Thyroid gland (tissue), 4 donors: ENCODE measurements at regions not wholly inside any gene's neighbourhood (a gene's known extent, or its start where the extent isn't known, plus 50 kb on each side); places are given as distances from the start of the nearest gene placed in this dataset.

Source experiments
- DNase-seq, 2 donors: peaks; one replicate each; pipeline ENCODE4 v3.0.0-alpha.2; 2019
- H3K27ac ChIP-seq, 3 donors: fragments of 200-600 bp; sonication (generic); 1 replicate in 2 of 3; 2 replicates in 1 of 3; pipeline ENCODE4 v1.5.1; 2016 to 2019; ENCODE audit warnings: mild to moderate bottlenecking in 1 of 3, moderate library complexity in 1 of 3
- H3K27me3 ChIP-seq: fragments of 200-600 bp; sonication (generic); one replicate; pipeline ENCODE4 v1.5.1; 2019
- H3K36me3 ChIP-seq, 2 donors: fragments of 200-600 bp; sonication (generic); one replicate each; pipeline ENCODE4 v1.5.1; 2016 to 2019
- H3K4me1 ChIP-seq, 2 donors: fragments of 200-600 bp; sonication (generic); one replicate each; pipeline ENCODE4 v1.5.1; 2017 to 2019
- H3K4me3 ChIP-seq, 3 donors: fragments of 200-600 bp; sonication (generic); replicated peaks in 1 of 3; 1 replicate in 2 of 3; 2 replicates in 1 of 3; pipeline ENCODE4 v1.5.1; 2016; ENCODE audit warnings: mild to moderate bottlenecking in 1 of 3
- H3K9me3 ChIP-seq: fragments of 200-600 bp; sonication (generic); one replicate; pipeline ENCODE4 v1.5.1; 2017
- POLR2A ChIP-seq, 2 donors: fragments of 450-650 bp; IDR thresholded peaks; one replicate each; pipeline ENCODE4 v1.6.1; 2017; ENCODE audit warnings: antibody characterized with exemption in 2 of 2, mild to moderate bottlenecking in 2 of 2, moderate library complexity in 1 of 2
- WGBS, 2 donors: methylation state at CpG; one replicate each; pipeline ENCODE4 v1.1.5; 2017; 5-methylcytosine and 5-hydroxymethylcytosine counted together
- intact Hi-C: fragments of 100-400 bp; cut with DNase I; formaldehyde crosslinking; loops from one replicate; pipeline ENCODE4 v1.15.1; 2023
- TF ChIP-seq, protein P1 (sequence below), 6 experiments: fragments of 200-600 bp in 3 of 6; fragments of 450-650 bp in 3 of 6; sonication (generic) in 3 of 6; IDR thresholded peaks; one replicate each; pipeline ENCODE4 v1.5.1; 2016 to 2019; ENCODE audit warnings: antibody characterized with exemption in 6 of 6, mild to moderate bottlenecking in 2 of 6, inconsistent platforms in 1 of 6, moderate library complexity in 1 of 6

DNA sequence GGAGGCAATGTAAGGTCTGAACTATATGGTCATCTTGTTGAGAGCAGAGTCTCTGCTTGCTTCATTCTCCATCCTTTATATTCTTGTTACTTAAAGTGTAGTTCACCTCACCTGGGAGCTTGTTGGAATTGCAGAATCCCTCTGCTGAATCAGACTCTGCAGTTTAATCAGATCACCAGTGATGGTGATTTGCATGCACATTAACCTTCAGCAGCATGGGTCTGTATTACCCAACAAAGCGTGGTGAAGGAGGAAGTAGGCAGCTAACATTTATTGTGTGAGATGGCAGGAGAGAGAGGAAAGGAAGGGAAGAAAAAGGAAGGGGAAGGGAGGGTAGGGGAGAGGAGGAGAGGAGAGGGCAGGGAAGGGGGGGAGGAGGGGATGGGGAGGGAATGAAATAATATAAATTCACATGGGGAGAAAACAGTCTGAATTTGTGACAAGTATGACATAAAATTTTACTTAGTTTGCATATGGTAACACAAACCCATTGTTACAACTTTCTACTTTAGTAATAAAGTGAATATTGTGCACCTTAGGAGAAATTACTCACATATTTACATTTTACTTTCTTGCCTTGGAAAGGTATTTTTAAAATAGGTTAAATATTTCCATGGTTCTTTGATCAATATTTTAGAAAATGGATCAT lies 740.7 kb downstream of the DHX35 start:
- no peak for DNase-seq
- Histone ChIP-seq H3K27ac (no peak overlapping the region), H3K9me3 (no peaks in the 10 kb centered on the region), H3K27me3 (no peaks in the 10 kb centered on the region), H3K36me3 (no peaks in the 10 kb centered on the region), H3K4me1 (peaks cover 4 to 8% of the 10 kb centered on the region in 2 donors), H3K4me3 (no peak overlapping the region)
- TF ChIP-seq, protein P1, sequence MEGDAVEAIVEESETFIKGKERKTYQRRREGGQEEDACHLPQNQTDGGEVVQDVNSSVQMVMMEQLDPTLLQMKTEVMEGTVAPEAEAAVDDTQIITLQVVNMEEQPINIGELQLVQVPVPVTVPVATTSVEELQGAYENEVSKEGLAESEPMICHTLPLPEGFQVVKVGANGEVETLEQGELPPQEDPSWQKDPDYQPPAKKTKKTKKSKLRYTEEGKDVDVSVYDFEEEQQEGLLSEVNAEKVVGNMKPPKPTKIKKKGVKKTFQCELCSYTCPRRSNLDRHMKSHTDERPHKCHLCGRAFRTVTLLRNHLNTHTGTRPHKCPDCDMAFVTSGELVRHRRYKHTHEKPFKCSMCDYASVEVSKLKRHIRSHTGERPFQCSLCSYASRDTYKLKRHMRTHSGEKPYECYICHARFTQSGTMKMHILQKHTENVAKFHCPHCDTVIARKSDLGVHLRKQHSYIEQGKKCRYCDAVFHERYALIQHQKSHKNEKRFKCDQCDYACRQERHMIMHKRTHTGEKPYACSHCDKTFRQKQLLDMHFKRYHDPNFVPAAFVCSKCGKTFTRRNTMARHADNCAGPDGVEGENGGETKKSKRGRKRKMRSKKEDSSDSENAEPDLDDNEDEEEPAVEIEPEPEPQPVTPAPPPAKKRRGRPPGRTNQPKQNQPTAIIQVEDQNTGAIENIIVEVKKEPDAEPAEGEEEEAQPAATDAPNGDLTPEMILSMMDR (IDR thresholded peaks at IDR 0.05), result no peak
- no peak for TF ChIP-seq POLR2A (IDR thresholded peaks at IDR 0.05)
- 65 to 79% methylated on average over 1 of the region's 1 CpG for WGBS, 2 donors
- intact Hi-C loops, result no loop called here

DNA sequence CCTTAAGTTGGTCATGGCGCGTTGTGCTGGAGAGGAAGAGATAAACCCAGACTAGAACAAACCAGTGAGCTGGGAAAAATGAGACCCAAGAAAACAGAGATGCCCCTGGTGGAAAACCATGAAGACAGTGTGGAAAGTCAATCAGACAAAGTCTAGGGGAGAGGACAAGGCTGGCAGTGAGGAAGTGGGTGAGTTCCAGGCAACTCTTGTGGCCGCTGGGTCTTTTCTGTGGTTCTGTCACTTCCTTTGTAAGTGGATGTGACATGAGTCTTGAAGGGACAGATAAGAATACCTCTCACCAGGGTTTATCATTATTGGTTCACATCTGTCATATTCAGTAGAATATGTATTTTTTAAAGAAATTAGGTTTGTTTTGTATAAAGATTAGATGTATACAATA lies 738.4 kb downstream of the DHX35 start:
- Histone ChIP-seq H3K9me3 (no peaks in the 10 kb centered on the region), H3K27me3 (no peaks in the 10 kb centered on the region), H3K27ac (no peak overlapping the region), H3K4me3 (no peak overlapping the region), H3K4me1 (peaks cover 4 to 8% of the 10 kb centered on the region in 2 donors), H3K36me3 (no peaks in the 10 kb centered on the region)
- no peak for DNase-seq
- WGBS, 2 donors, result 90 to 96% methylated on average over 3 of the region's 3 CpGs
- intact Hi-C loops, result no loop called here
- no peak for TF ChIP-seq POLR2A (IDR thresholded peaks at IDR 0.05)
- TF ChIP-seq, protein P1 (IDR thresholded peaks at IDR 0.05), result no peak

DNA sequence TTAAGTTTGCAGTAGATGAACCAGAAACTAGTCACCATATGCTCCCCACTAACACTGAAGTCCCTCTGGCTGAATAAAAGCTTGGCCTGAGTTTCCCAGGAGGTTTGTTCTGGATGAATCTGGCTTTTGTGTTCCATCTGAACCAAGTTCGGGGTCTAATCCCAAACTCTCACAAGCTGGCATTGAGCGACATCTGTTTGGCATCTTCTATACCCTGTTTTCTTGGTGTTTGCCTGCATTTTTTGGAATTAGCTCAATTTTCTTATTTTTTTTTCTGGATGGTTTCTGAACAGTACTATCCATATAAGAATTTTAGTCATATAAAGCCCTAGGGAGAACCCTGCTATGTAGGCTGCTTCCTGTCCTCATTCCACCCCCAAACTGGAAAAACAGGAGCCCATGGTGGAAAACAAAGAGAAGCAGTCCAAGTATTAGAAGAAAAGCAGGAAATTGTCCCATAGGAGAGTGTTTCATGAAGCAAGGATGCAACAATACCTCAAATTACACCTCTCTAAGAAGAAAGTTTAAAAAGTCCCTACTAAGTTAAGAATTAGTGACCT lies 737.1 kb downstream of the DHX35 start:
- DNase-seq, result no peak
- Histone ChIP-seq H3K4me3 (no peak overlapping the region), H3K9me3 (no peaks in the 10 kb centered on the region), H3K36me3 (no peaks in the 10 kb centered on the region), H3K4me1 (peaks cover 4 to 8% of the 10 kb centered on the region in 2 donors), H3K27ac (peak overlapping the region in 1 of 3 donors; percentile 56), H3K27me3 (no peaks in the 10 kb centered on the region)
- WGBS, 2 donors, result 64 to 77% methylated on average over 2 of the region's 2 CpGs
- TF ChIP-seq, protein P1 (IDR thresholded peaks at IDR 0.05), result no peak
- no peak for TF ChIP-seq POLR2A (IDR thresholded peaks at IDR 0.05)
- intact Hi-C loops, result no loop called here

DNA sequence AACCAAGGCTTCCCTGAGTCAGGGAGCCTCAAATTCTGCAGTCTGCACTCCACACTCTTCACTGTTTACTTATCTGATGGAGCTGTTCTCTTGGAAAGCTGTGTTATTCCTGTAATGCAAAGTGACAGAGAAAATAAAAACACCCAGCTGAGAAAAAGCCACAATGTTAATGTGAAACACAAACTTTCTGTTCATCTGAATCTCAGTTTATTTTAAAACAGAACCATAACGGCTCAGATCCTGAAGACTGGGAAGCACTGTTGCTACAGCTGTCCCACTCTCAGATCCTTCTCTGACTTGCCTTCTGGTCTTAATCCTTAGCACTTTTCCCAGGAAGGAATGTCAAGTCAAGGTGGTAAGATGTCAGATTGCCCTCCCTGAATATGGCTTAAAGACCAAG lies 736.6 kb downstream of the DHX35 start:
- peak overlapping the region in 1 of 3 donors; percentile 56 for H3K27ac ChIP-seq
- H3K9me3 ChIP-seq, result no peaks in the 10 kb centered on the region
- no peaks in the 10 kb centered on the region for H3K27me3 ChIP-seq
- peaks cover 4 to 8% of the 10 kb centered on the region in 2 donors for H3K4me1 ChIP-seq
- TF ChIP-seq, protein P1 (IDR thresholded peaks at IDR 0.05), result no peak
- no peak for TF ChIP-seq POLR2A (IDR thresholded peaks at IDR 0.05)
- H3K36me3 ChIP-seq, result no peaks in the 10 kb centered on the region
- no peak for DNase-seq
- no peak overlapping the region for H3K4me3 ChIP-seq
- WGBS, 2 donors, result 13 to 19% methylated on average over 1 of the region's 1 CpG
- intact Hi-C loops, result no loop called here

DNA sequence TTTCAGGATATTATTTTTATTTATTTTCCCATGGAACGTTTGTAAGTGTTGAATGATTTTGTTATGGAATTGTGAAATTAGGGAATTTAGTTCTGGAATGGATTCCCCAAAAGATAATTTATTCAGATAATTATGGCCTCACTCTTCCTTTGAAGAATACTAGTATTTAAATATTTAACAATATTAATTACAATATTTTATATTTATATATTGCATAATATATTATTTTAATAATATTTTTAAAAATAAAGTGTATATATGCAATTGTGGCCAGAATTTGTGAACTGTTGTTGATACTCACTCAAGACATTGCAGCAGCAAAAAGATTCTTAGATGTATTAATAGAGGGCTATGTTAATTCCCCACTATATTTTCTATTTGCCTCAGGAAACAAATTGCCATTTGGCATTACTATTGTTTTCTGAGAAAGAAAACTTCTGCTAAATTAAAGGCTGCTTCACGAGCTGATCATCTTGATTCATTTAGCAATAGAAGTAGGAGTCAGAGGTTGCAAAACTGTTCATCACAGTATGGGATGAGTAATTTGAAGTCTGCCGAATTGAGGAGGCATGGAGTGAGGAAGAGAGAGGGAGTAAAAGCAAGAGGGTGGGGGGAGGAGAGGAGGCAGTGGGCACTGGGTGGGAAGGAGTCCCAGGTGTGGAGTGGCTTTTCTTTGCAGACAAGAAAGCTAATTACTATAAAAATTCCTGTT lies 729.2 kb downstream of the DHX35 start:
- TF ChIP-seq, protein P1 (IDR thresholded peaks at IDR 0.05), result no peak
- TF ChIP-seq POLR2A (IDR thresholded peaks at IDR 0.05), result no peak
- H3K4me3 ChIP-seq, result no peak overlapping the region
- no peak for DNase-seq
- H3K27ac ChIP-seq, result no peak overlapping the region
- H3K27me3 ChIP-seq, result no peaks in the 10 kb centered on the region
- no peaks in the 10 kb centered on the region for H3K36me3 ChIP-seq
- no peaks in the 10 kb centered on the region for H3K4me1 ChIP-seq
- intact Hi-C loops, result no loop called here
- WGBS, 2 donors, result 59 to 65% methylated on average over 3 of the region's 3 CpGs
- H3K9me3 ChIP-seq, result no peaks in the 10 kb centered on the region
